ENCODE measurements at regions not wholly inside any gene's neighbourhood (a gene's known extent, or its start where the extent isn't known, plus 50 kb on each side); places are given as distances from the start of the nearest gene placed in this dataset.
"Not testable (repeated sequence)": the region's sequence is repeated elsewhere in the genome, so short reads cannot be mapped to it uniquely, and the experiment has no call there.

- DNase-seq: no peak
These were observed 140.2 kb upstream of the KLF3 start for GRCh38 chr4:38523524-38524448.

GRCh38 chr4:38526412-38526811 lies 137.6 kb upstream of the KLF3 start:
- no peak for DNase-seq

GRCh38 chr4:38529189-38530115 lies 134.5 kb upstream of the KLF3 start:
- no peak for DNase-seq

GRCh38 chr4:38530486-38530885 lies 133.5 kb upstream of the KLF3 start:
- no peak for DNase-seq

- DNase-seq: peak; percentile 85
These were observed 132.8 kb upstream of the KLF3 start for GRCh38 chr4:38531141-38531727.

- DNase-seq: peak; percentile 68
These were observed 131.0 kb upstream of the KLF3 start for GRCh38 chr4:38532908-38533499.

- no peak for DNase-seq
These were observed 129.5 kb upstream of the KLF3 start for GRCh38 chr4:38534344-38535045.

- DNase-seq: not testable (repeated sequence)
These were observed 128.9 kb upstream of the KLF3 start for GRCh38 chr4:38535071-38535470.

GRCh38 chr4:38535717-38536116 lies 128.3 kb upstream of the KLF3 start:
- no peak for DNase-seq

- DNase-seq: no peak
These were observed 127.3 kb upstream of the KLF3 start for GRCh38 chr4:38536716-38537115.

GRCh38 chr4:38537666-38538065 lies 126.3 kb upstream of the KLF3 start:
- no peak for DNase-seq

GRCh38 chr4:38538517-38538916 lies 125.5 kb upstream of the KLF3 start:
- DNase-seq: no peak

GRCh38 chr4:38539501-38539900 lies 124.5 kb upstream of the KLF3 start:
- no peak for DNase-seq

GRCh38 chr4:38547052-38547451 lies 116.9 kb upstream of the KLF3 start:
- no peak for DNase-seq

GRCh38 chr4:38548256-38548655 lies 115.7 kb upstream of the KLF3 start:
- DNase-seq: no peak

GRCh38 chr4:38559374-38559773 lies 104.6 kb upstream of the KLF3 start:
- DNase-seq: no peak

GRCh38 chr4:38560340-38560739 lies 103.7 kb upstream of the KLF3 start:
- no peak for DNase-seq

GRCh38 chr4:38560768-38561558 lies 103.0 kb upstream of the KLF3 start:
- no peak for DNase-seq

GRCh38 chr4:38562751-38563198 lies 101.2 kb upstream of the KLF3 start:
- DNase-seq: peak; percentile 57

- peak; percentile 43 for DNase-seq
These were observed 100.1 kb upstream of the KLF3 start for GRCh38 chr4:38563707-38564495.
